SK-N-SH treated with all-trans-retinoic acid at 6 μM for 48 hours (cell line): ENCODE measurements at regions not wholly inside any gene's neighbourhood (a gene's known extent, or its start where the extent isn't known, plus 50 kb on each side); places are given as distances from the start of the nearest gene placed in this dataset.

Experiments
- ATAC-seq: fragments of 200-7000 bp; cut with Tn5 transposase; 3 replicates; pipeline ENCODE4 v1.9.1; 2020; ENCODE audit warnings: mild to moderate bottlenecking, moderate library complexity
- ARNTL ChIP-seq: fragments of 450-650 bp; formaldehyde crosslinking; IDR thresholded peaks from 2 replicates; pipeline ENCODE4 v1.5.0; 2020; ENCODE audit warnings: low read depth, mild to moderate bottlenecking, moderate library complexity, borderline replicate concordance
- BACH2 ChIP-seq: fragments of 250-450 bp; sonication (Bioruptor Pico); IDR thresholded peaks from 2 replicates; pipeline ENCODE4 v1.9.0; 2021; ENCODE audit warnings: mild to moderate bottlenecking, borderline replicate concordance
- CREB5 ChIP-seq: fragments of 250-450 bp; sonication (Bioruptor Pico); IDR thresholded peaks from 2 replicates; pipeline ENCODE4 v1.5.1; 2020; ENCODE audit warnings: low read depth, mild to moderate bottlenecking, moderate library complexity
- CSDC2 ChIP-seq: fragments of 250-450 bp; sonication (Bioruptor Pico); IDR thresholded peaks from 2 replicates; pipeline ENCODE4 v1.5.0; 2020; ENCODE audit warnings: mild to moderate bottlenecking, moderate library complexity
- CSRNP3 ChIP-seq: fragments of 250-450 bp; sonication (Bioruptor Pico); IDR thresholded peaks from 2 replicates; pipeline ENCODE4 v1.5.1; 2021; ENCODE audit warnings: mild to moderate bottlenecking, moderate library complexity
- ESRRG ChIP-seq: fragments of 250-450 bp; sonication (Bioruptor Pico); IDR thresholded peaks from 2 replicates; pipeline ENCODE4 v1.6.1; 2021; ENCODE audit warnings: mild to moderate bottlenecking
- GLIS3 ChIP-seq: fragments of 250-450 bp; sonication (Bioruptor Pico); IDR thresholded peaks from 2 replicates; pipeline ENCODE4 v1.5.0; 2020; ENCODE audit warnings: mild to moderate bottlenecking, moderate library complexity
- OSR1 ChIP-seq: fragments of 250-450 bp; sonication (Bioruptor Pico); IDR thresholded peaks from 2 replicates; pipeline ENCODE4 v1.8.0; 2022; ENCODE audit warnings: moderate library complexity, mild to moderate bottlenecking, inconsistent platforms
- PATZ1 ChIP-seq: fragments of 250-450 bp; sonication (Bioruptor Pico); IDR thresholded peaks from 2 replicates; pipeline ENCODE4 v1.8.0; 2020; ENCODE audit warnings: mild to moderate bottlenecking, moderate library complexity, borderline replicate concordance
- PPARA ChIP-seq: fragments of 250-450 bp; sonication (Bioruptor Pico); IDR thresholded peaks from 2 replicates; pipeline ENCODE4 v1.5.0; 2020; ENCODE audit warnings: mild to moderate bottlenecking, borderline replicate concordance
- SNAI2 ChIP-seq: fragments of 250-450 bp; sonication (Bioruptor Pico); IDR thresholded peaks from 2 replicates; pipeline ENCODE4 v1.5.0; 2020; ENCODE audit warnings: mild to moderate bottlenecking, moderate library complexity
- TCF4 ChIP-seq: fragments of 250-450 bp; sonication (Bioruptor Pico); IDR thresholded peaks from 2 replicates; pipeline ENCODE4 v1.8.0; 2021; ENCODE audit warnings: mild to moderate bottlenecking, moderate library complexity, borderline replicate concordance
- TOX ChIP-seq: fragments of 250-450 bp; sonication (Bioruptor Pico); IDR thresholded peaks from 2 replicates; pipeline ENCODE4 v1.8.0; 2021; ENCODE audit warnings: mild to moderate bottlenecking, moderate library complexity, borderline replicate concordance
- TSHZ2 ChIP-seq: fragments of 250-450 bp; sonication (Bioruptor Pico); IDR thresholded peaks from 2 replicates; pipeline ENCODE4 v1.5.0; 2020; ENCODE audit warnings: mild to moderate bottlenecking, moderate library complexity
- ZC3H10 ChIP-seq: fragments of 250-450 bp; sonication (Bioruptor Pico); IDR thresholded peaks from 2 replicates; pipeline ENCODE4 v1.5.1; 2021; ENCODE audit warnings: mild to moderate bottlenecking, moderate library complexity
- ZFP3 ChIP-seq: fragments of 250-450 bp; sonication (Bioruptor Pico); IDR thresholded peaks from 2 replicates; pipeline ENCODE4 v1.5.0; 2020; ENCODE audit warnings: mild to moderate bottlenecking, moderate library complexity
- ZFP30 ChIP-seq: fragments of 450-650 bp; formaldehyde crosslinking; IDR thresholded peaks from 2 replicates; pipeline ENCODE4 v1.5.0; 2022; ENCODE audit warnings: mild to moderate bottlenecking, moderate library complexity
- ZNF565 ChIP-seq: fragments of 450-650 bp; formaldehyde crosslinking; conservative IDR thresholded peaks from 2 replicates; pipeline ENCODE4 v1.5.0; 2020; ENCODE audit warnings: low read depth, mild to moderate bottlenecking, moderate library complexity
- ZNF70 ChIP-seq: fragments of 450-650 bp; formaldehyde crosslinking; IDR thresholded peaks from 2 replicates; pipeline ENCODE4 v1.5.0; 2020; ENCODE audit warnings: mild to moderate bottlenecking, moderate library complexity
- ZNF8 ChIP-seq: fragments of 450-650 bp; formaldehyde crosslinking; IDR thresholded peaks from 2 replicates; pipeline ENCODE4 v1.5.0; 2020; ENCODE audit warnings: mild to moderate bottlenecking, moderate library complexity
- TF ChIP-seq, protein P1 (sequence below): fragments of 250-450 bp; sonication (Bioruptor Pico); IDR thresholded peaks from 2 replicates; pipeline ENCODE4 v1.8.0; 2021; ENCODE audit warnings: low read depth, mild to moderate bottlenecking, moderate library complexity, borderline replicate concordance

GRCh38 chr4:115769396-115769795, 656.0 kb upstream of the NDST4 start:
- TF ChIP-seq ZNF565, result no peak
- TF ChIP-seq CSRNP3 (CRISPR knock-in tag), result no peak
- TF ChIP-seq OSR1, result no peak
- no peak for TF ChIP-seq PPARA (CRISPR knock-in tag)
- TF ChIP-seq ARNTL (CRISPR knock-in tag), result no peak
- TF ChIP-seq ZNF70, result no peak
- no peak for TF ChIP-seq SNAI2
- no peak for TF ChIP-seq ZFP30 (CRISPR knock-in tag)
- TF ChIP-seq TOX (CRISPR knock-in tag), result no peak
- TF ChIP-seq ESRRG, result no peak
- TF ChIP-seq TSHZ2, result no peak
- TF ChIP-seq TCF4 (CRISPR knock-in tag), result no peak
- no peak for TF ChIP-seq GLIS3 (CRISPR knock-in tag)
- no peak for TF ChIP-seq CREB5 (CRISPR knock-in tag)
- TF ChIP-seq ZFP3 (CRISPR knock-in tag), result no peak
- TF ChIP-seq, all 23 proteins: peak for 0
- no peak for ATAC-seq

DNA sequence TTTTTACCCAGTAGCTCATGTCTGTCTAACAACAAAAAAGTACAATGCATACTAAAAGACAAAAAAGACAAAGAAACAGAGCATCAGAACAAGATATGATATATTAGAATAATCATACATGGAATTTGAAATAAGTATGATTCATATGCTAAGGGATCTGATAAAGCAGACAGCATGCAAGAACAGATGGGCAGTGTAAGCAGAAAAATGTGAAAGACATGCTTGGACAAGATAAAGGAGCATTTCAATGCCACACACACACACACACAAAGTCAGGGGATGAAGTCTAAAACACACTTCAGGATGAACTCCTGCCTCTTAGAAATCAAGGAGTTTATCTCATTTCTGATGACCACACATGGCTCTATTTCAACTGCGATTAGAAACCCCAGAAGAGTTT, 649.6 kb upstream of the NDST4 start:
- TF ChIP-seq ZNF70 (no peak), ZNF565 (no peak), TOX (CRISPR knock-in tag) (no peak), TSHZ2 (no peak), PATZ1 (CRISPR knock-in tag) (no peak), PPARA (CRISPR knock-in tag) (no peak), TCF4 (CRISPR knock-in tag) (no peak), CSRNP3 (CRISPR knock-in tag) (no peak), GLIS3 (CRISPR knock-in tag) (no peak), CSDC2 (CRISPR knock-in tag) (no peak), ZC3H10 (no peak), BACH2 (no peak), ZNF8 (CRISPR knock-in tag) (no peak), SNAI2 (no peak), ZFP3 (CRISPR knock-in tag) (no peak), OSR1 (no peak)
- TF ChIP-seq, protein P1, sequence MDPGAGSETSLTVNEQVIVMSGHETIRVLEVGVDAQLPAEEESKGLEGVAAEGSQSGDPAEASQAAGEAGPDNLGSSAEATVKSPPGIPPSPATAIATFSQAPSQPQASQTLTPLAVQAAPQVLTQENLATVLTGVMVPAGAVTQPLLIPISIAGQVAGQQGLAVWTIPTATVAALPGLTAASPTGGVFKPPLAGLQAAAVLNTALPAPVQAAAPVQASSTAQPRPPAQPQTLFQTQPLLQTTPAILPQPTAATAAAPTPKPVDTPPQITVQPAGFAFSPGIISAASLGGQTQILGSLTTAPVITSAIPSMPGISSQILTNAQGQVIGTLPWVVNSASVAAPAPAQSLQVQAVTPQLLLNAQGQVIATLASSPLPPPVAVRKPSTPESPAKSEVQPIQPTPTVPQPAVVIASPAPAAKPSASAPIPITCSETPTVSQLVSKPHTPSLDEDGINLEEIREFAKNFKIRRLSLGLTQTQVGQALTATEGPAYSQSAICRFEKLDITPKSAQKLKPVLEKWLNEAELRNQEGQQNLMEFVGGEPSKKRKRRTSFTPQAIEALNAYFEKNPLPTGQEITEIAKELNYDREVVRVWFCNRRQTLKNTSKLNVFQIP, result no peak
- ATAC-seq, result no peak
